ENCODE measurements at regions not wholly inside any gene's neighbourhood (a gene's known extent, or its start where the extent isn't known, plus 50 kb on each side); places are given as distances from the start of the nearest gene placed in this dataset.

GRCh38 chr16:72442385-72443158, 270.6 kb upstream of the PMFBP1 start:
- DNase-seq (ENCODE audit: low read depth), result no peak
- TF ChIP-seq CTCF (IDR thresholded peaks at IDR 0.05; ENCODE audit: insufficient read depth, low read length), result no peak
- no peak overlapping the region for H3K4me3 ChIP-seq (ENCODE audit: low read depth, low read length)

DNA sequence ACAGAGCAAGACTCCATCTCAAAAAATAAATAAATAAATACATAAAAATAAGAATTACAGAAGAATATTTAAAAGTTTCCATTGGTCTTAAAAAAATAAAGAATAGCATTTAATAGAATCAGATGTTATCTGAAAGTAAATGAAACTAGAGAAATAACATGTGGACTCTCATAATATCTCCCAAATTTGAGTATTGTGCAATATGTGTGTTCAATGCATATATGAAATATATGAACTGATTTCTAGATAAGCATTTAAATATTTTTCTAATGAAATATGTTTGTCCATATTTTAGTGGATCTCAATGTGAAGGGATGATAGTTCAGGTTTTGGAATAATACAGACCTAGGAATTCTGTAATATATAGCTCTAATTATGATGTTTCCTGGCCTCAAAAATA, 265.9 kb upstream of the PMFBP1 start:
- DNase-seq (ENCODE audit: low read depth), result no peak
- H3K4me3 ChIP-seq (ENCODE audit: low read depth, low read length), result no peak overlapping the region
- no peak for TF ChIP-seq CTCF (IDR thresholded peaks at IDR 0.05; ENCODE audit: insufficient read depth, low read length)

DNA sequence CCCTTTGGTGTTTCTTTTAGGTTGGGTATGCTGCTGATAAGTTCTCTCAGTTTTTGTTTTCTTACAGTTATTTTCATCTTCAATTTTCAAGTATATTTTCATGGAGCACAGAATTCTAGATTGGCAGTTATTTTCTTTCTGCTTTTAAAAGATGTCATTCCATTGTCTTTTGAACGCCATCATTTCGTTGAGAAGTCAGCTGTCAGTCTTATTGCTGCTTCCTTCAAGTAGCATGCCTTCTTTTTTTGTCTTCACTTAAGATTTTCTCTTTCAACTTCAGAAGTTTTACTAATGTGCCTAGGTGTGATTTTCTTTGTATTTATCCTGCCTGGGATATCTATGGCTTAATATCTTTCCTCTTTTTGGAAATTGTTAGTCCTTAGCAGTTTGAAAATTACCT, 262.2 kb upstream of the PMFBP1 start:
- no peak overlapping the region for H3K4me3 ChIP-seq (ENCODE audit: low read depth, low read length)
- DNase-seq (ENCODE audit: low read depth), result peak; percentile 46
- TF ChIP-seq CTCF (IDR thresholded peaks at IDR 0.05; ENCODE audit: insufficient read depth, low read length), result no peak

DNA sequence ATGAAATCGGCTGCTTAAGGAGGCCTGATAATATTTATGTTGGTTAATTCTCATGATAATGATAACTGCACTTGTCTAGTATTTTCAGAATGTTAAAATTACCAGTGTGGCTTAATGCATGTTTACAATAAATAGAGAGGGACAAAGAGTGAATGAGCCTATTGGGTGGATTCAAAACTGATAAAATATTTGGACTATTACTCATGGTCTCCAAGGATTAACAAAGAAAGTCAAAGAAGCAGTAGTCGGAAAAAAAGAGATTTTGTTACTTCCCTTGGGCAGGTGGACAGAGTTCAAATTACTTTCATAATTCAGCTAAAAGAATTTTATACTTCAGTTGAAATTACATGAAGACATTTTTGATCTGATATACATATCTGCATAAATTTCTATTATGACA, 258.2 kb upstream of the PMFBP1 start:
- H3K4me3 ChIP-seq (ENCODE audit: low read depth, low read length), result no peak overlapping the region
- no peak for TF ChIP-seq CTCF (IDR thresholded peaks at IDR 0.05; ENCODE audit: insufficient read depth, low read length)
- DNase-seq (ENCODE audit: low read depth), result no peak

DNA sequence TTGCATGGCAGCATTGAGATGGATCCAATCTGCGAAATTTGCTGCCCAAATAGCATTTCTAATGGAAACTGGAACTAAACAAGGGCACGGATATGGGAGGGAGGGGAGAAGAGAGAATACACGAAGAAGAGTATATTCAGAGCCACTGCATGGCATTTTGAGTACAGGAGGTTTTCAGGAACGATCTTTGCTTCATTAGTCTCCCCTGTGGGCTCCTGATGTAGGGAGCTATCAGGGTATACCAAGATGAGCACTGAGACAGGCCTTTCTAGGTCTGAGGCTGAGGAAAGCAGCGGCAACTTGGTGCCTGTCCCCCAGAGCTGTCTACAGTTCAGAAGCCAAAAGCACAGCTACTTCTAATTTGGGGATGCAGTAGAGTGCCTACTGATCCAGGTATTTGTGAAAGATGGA, 257.7 kb upstream of the PMFBP1 start:
- no peak overlapping the region for H3K4me3 ChIP-seq (ENCODE audit: low read depth, low read length)
- no peak for DNase-seq (ENCODE audit: low read depth)
- TF ChIP-seq CTCF (IDR thresholded peaks at IDR 0.05; ENCODE audit: insufficient read depth, low read length), result no peak

DNA sequence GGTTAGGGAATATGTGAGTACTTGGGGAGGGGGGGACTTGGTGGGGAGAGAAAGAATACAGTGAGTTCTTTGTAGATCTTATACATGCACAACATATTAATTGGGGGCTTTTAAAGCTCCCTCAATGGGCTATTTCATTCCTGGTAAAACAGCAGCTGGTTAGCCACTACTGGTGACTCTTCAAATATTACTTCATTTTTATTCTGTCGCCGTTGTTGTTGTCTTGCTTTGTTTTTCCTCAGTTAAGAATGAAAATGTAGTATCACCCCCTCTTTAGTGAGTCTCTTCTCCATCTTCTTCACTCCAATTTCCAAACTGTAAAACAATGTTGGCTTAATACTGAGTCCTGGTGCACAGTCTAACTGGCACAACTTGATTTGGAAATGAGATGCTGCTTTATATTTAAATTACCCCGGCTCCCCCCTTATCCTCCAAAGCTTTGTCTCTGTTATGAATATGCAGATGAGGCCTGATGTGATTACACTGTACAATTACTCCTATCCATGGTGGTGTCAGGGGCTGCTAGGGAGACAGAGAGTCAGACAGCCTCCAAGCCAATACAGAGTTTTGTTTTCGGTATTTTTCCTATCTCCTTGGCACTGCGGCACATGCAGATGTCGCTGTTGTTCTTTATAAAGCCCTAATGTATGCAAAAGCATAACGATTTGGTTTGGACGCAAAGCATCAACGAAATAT, 256.9 kb upstream of the PMFBP1 start:
- H3K4me3 ChIP-seq (ENCODE audit: low read depth, low read length), result no peak overlapping the region
- DNase-seq (ENCODE audit: low read depth), result no peak
- no peak for TF ChIP-seq CTCF (IDR thresholded peaks at IDR 0.05; ENCODE audit: insufficient read depth, low read length)

Measured in fibroblast of the aortic adventitia (primary cell).